Myocyte (in vitro differentiated cells): ENCODE measurements at regions not wholly inside any gene's neighbourhood (a gene's known extent, or its start where the extent isn't known, plus 50 kb on each side); places are given as distances from the start of the nearest gene placed in this dataset.

Source experiments
- DNase-seq: peaks from one replicate; pipeline ENCODE4 v3.0.0-alpha.2; 2012; ENCODE audit warnings: low read depth

GRCh38 chr3:162175145-162175544 is 678.5 kb downstream of the OTOL1 start:
- no peak for DNase-seq

DNA sequence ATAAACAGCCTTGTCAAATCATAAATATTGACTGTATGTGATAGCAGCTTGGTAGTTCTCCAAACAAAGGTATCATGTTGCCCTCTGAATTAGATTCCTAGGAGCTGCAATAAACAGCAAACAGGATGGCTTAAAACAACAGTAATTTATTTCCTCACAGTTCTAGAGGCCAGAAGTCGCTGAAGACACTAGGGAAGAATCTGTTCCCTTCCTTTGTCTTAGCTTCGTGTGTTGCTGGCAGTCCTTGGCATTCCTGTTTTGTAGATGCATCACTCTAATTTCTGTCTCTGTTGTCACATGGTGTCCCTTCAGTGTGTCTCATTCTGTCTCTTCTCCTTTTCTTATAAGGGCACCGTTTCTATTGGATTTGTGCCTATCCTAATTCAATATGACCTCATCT is 679.3 kb downstream of the OTOL1 start:
- DNase-seq, result no peak

GRCh38 chr3:162183440-162183839 is 686.8 kb downstream of the OTOL1 start:
- no peak for DNase-seq

GRCh38 chr3:162192340-162193029 is 695.9 kb downstream of the OTOL1 start:
- DNase-seq, result no peak

GRCh38 chr3:162193148-162194095 is 696.8 kb downstream of the OTOL1 start:
- no peak for DNase-seq

DNA sequence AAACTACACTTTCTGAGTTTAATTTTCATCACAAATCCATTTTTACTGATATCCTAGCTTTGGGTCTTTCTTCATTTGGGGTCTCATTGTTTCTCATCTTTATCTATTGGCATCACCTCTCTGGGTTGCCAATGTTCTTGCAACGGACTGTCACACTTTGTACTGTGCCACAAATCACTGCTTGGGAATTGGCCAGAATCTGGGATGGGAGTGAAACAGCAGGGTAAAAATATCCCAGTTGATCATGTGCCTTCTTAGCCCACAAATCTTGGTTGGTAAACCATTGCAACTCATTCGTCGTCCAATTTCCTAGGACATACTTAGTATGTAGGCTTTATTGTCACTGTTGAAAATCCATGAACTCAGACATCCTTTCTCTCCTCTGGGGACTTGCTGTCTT is 698.5 kb downstream of the OTOL1 start:
- DNase-seq, result peak; percentile 32

- no peak for DNase-seq
Measured at GRCh38 chr3:162196964-162197363, 700.4 kb downstream of the OTOL1 start.

- no peak for DNase-seq
Measured at GRCh38 chr3:162200836-162201235, 704.2 kb downstream of the OTOL1 start.

GRCh38 chr3:162206648-162207047 is 710.0 kb downstream of the OTOL1 start:
- DNase-seq, result no peak

DNA sequence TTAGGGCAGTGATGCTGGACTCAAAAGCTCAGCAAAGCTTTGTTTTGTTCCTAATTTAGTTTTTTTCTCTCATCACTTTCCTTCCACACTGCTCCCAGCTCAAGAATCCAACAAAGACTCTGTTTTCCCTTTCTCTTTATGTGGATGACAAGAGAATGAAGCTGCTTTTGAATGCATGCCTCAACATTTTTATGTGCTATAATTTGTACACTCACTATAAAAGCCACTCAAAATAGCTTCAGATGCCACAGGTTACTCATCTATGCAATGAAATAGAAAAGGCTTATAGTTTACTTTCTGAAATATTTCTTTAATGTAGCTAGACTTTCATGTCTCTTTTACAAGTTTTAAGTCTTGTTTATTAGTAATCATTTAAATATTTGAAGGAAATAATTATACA is 714.9 kb downstream of the OTOL1 start:
- DNase-seq, result no peak

- no peak for DNase-seq
Measured at GRCh38 chr3:162213196-162213595, 716.6 kb downstream of the OTOL1 start.

DNA sequence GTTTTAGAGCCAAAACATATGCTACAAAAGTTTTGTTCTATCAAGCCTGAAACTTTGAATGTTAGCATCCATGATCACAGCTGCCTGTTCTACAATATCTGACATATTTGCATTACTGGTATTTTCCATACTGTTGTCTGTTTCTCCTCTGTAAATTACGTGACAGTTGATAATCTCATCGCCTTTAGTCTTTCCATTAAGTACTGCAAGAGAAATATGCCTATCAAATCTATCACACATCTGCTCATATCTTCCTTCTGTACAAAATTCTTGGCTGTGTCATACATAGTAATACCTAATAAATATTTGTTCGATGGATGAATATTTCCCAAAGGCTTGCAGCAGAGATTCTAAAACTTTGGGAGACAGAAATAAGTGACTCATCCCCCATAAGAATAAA is 717.3 kb downstream of the OTOL1 start:
- DNase-seq, result no peak

DNA sequence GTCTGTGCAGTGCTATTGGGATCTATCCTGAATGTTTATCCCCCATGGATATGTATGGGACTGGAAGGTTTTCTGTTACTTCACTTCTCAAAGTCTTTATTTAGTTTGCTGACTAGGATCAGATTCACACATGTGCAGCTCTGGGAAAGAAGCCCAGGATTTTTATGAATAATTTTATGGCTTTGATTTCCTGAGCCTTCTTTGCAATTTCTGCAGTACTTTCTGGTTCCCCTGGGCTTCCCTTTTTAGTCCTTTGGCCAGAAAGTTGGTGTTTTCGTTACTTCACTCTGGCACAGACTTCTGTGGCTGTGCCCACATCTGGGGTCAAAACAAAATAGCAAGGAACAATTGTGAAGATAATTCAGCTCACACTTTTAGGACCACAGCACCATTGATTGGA is 721.0 kb downstream of the OTOL1 start:
- DNase-seq, result peak; percentile 61

DNA sequence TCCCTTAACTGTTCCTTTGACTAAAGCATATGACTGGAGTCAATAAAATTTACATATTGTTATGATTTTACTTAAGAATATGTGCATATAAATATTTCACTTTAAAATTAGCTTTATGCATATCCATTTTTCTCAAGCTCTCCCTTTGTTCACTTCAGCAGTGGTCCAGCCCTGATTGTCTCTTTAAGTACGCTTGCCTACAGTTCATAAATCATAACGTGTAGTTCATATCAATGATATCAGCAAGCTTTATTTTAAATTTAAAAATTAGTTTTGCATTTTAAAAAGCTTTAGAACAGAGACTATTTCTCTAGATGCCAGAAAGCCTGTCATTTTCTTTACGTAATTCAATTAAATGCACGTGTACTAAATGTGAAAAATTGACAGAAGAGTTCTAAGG is 721.9 kb downstream of the OTOL1 start:
- DNase-seq, result no peak

GRCh38 chr3:162224746-162225145 is 728.1 kb downstream of the OTOL1 start:
- peak; percentile 4 for DNase-seq

- DNase-seq, result peak; percentile 46
Measured at GRCh38 chr3:162236949-162237348, 740.3 kb downstream of the OTOL1 start.

DNA sequence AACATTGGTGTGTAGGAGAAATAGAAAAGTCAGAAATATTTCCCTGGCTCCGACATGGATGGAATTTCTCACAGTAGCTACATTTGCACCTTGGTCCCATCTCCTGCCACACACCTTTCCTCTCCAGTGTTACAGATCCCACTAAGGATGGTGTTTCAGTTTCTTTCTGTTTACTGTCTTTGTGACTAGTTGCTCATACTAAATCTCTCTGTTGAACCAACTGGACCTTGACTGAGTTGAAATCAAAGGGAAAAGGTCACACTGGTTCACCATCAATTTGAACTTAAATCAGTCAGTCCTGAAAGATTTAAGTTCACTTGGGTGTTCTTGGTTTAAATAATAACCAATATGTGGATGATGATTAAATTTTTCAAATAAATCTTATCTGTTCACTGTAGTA is 754.2 kb downstream of the OTOL1 start:
- no peak for DNase-seq

- DNase-seq, result no peak
Measured at GRCh38 chr3:162262129-162262528, 765.5 kb downstream of the OTOL1 start.

GRCh38 chr3:162263596-162263995 is 767.0 kb downstream of the OTOL1 start:
- no peak for DNase-seq

GRCh38 chr3:162269636-162270458 is 773.2 kb downstream of the OTOL1 start:
- no peak for DNase-seq

GRCh38 chr3:162274070-162274469 is 777.5 kb downstream of the OTOL1 start:
- no peak for DNase-seq

DNA sequence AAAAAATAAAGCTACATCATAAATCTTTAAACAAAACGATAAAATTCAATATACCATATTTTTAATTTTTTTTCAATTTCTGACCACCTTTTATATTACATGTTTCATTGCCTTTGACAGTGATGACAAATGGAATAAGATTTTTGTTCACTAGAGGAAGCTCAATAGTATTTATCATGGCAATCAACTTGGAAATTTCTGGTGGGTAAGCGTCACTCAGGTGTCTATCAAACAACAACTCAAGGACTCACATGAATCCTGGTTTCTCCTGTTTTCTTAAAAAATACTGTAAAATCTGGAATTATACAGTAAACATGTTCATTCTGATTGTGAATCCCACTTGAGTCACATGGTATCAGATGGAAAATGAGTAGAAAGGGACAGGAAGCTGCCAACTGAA is 782.2 kb downstream of the OTOL1 start:
- no peak for DNase-seq
